ENCODE measurements at regions not wholly inside any gene's neighbourhood (a gene's known extent, or its start where the extent isn't known, plus 50 kb on each side); places are given as distances from the start of the nearest gene placed in this dataset.

DNA sequence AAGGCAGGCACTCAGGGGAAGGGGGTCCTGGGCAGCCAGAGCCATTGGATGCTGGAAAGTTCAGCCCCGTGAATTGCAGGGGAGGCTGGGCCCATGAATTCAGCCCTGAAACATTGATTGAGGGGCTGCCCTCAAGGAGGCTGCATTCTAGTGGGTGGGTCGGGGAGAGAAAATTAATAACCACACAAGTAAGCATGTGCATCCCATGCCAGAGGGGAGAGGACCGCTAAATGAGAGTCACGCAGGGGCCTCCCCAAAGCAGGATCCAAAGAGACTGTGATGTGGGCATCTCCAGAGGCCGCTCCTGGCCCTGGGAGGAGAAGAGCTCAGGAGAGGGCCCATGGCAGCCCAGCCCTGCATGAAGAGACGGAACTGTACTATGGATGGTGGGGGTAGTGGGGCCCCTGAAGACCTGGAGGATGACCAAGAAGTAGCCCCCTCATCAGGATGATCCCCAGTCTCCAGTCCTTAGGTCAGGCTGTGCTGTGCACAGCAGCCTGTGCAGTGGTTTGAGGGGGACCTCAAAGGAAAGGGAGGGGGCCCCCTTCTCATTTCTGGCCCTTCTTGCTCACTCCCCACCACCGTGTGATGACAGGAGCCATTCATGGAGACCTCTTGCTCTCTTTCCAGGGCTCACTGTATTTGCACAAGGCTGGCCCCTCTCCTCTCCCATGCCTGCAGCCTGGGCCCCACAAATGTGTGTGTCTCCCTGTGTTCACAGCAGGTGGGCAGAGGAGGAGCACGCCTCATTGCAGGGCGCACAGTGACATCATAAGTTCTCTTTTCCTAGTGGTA lies 233.6 kb upstream of the IRX1 start:
- 87% methylated on average over 9 of the region's 9 CpGs; no CpG with 5 or more reads in 1 of the 2 experiments for WGBS, 2 experiments (ENCODE audit: extremely low coverage in 1 of 2, insufficient coverage in 1 of 2, insufficient read length in 1 of 2, insufficient replicate concordance in 2 of 2, low coverage in 1 of 2, low lambda C conversion rate in 2 of 2, missing lambda C conversion rate in 1 of 2)
- CTCF ChIA-PET (ENCODE audit: partially characterized antibody), result interaction anchor here (0.6 to 1.5 kb wide), 2 partner anchors 13 to 34 kb away, joined by 4 to 5 read pairs; no protein-coding TSS in a partner anchor
- H3K18ac ChIP-seq (ENCODE audit: extremely low read depth, low read length), result no peak overlapping the region

More for the DNA sequence above, 233.6 kb upstream of the IRX1 start:
- DNase-seq (ENCODE audit: low read depth in 1 of 2, low spot score in 2 of 2) (no peak), FAIRE-seq (no peak)
- Histone ChIP-seq H3K79me2 (ENCODE audit: control insufficient read depth in 1 of 2, insufficient read depth in 2 of 2, low read length in 2 of 2) (no peaks in the 10 kb centered on the region), H3K14ac (ENCODE audit: insufficient read length) (no peak overlapping the region), H2BK5ac (ENCODE audit: low read depth, low read length) (no peak overlapping the region), H3K36me3 (ENCODE audit: control insufficient read depth in 2 of 4, insufficient read depth in 4 of 4, low read length in 3 of 4) (no peaks in the 10 kb centered on the region), H2AFZ (ENCODE audit: low read length) (no peak overlapping the region), H2BK12ac (ENCODE audit: low read depth, low read length) (no peak overlapping the region), H2BK20ac (ENCODE audit: low read length) (no peak overlapping the region), H4K5ac (ENCODE audit: insufficient read length, low read depth, low read length) (no peak overlapping the region), H3K23ac (ENCODE audit: insufficient read length) (no peak overlapping the region), H3K4me3 (ENCODE audit: extremely low read depth in 1 of 4, insufficient read depth in 2 of 4, low read depth in 3 of 4, low read length in 4 of 4) (no peak overlapping the region), H2BK120ac (replicated peaks; ENCODE audit: low read depth, low read length) (no peak overlapping the region), H3K4ac (replicated peaks; ENCODE audit: insufficient read length, low read depth, low read length) (no peak overlapping the region), H3K9ac (replicated peaks in 1 of 4; ENCODE audit: extremely low read depth in 1 of 4, low read depth in 3 of 4, low read length in 3 of 4) (no peak overlapping the region), H4K91ac (replicated peaks; ENCODE audit: insufficient read length, low read length) (no peak overlapping the region), H3K23me2 (ENCODE audit: low read depth, low read length) (no peaks in the 10 kb centered on the region), H3K79me1 (ENCODE audit: low read depth, low read length) (no peaks in the 10 kb centered on the region), H3K27me3 (replicated peaks in 1 of 4; ENCODE audit: control insufficient read depth in 3 of 4, extremely low read depth in 1 of 4, insufficient read depth in 3 of 4, low read length in 3 of 4) (no peaks in the 10 kb centered on the region), H2BK15ac (ENCODE audit: low read length) (no peak overlapping the region), H3K27ac (ENCODE audit: low read depth, low read length) (no peak overlapping the region), H4K20me1 (replicated peaks in 1 of 2; ENCODE audit: control insufficient read depth in 1 of 2, insufficient read depth in 2 of 2, low read length in 2 of 2) (no peaks in the 10 kb centered on the region), H3K4me1 (replicated peaks in 1 of 4; ENCODE audit: control insufficient read depth in 3 of 4, insufficient read depth in 4 of 4, low read length in 3 of 4) (no peaks in the 10 kb centered on the region), H4K8ac (ENCODE audit: extremely low read depth, insufficient read depth, low read length) (no peak overlapping the region), H3K4me2 (ENCODE audit: insufficient read depth in 1 of 2, low read depth in 2 of 2, low read length in 2 of 2) (no peak overlapping the region), H3K56ac (replicated peaks; ENCODE audit: insufficient read length, low read depth, low read length) (no peak overlapping the region), H2AK5ac (ENCODE audit: low read depth, low read length) (no peak overlapping the region), H3K9me3 (ENCODE audit: insufficient read depth in 2 of 2, low read depth in 1 of 2, low read length in 1 of 2) (no peaks in the 10 kb centered on the region)
- no peak for TF ChIP-seq GTF2F1 (IDR thresholded peaks at IDR 0.05; ENCODE audit: borderline replicate concordance, low read depth, low read length)
- TF ChIP-seq, protein P1, sequence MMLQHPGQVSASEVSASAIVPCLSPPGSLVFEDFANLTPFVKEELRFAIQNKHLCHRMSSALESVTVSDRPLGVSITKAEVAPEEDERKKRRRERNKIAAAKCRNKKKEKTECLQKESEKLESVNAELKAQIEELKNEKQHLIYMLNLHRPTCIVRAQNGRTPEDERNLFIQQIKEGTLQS (IDR thresholded peaks at IDR 0.05; ENCODE audit: insufficient read depth, low read depth, low read length), result no peak
- TF ChIP-seq POU5F1 (IDR thresholded peaks at IDR 0.05; ENCODE audit: low read depth, low read length), result no peak
- POLR2A ChIA-PET (ENCODE audit: partially characterized antibody), result interaction anchor here (1.0 kb wide), 1 partner anchor 123 kb away, joined by 3 read pairs; no protein-coding TSS in a partner anchor
